ENCODE measurements at regions not wholly inside any gene's neighbourhood (a gene's known extent, or its start where the extent isn't known, plus 50 kb on each side); places are given as distances from the start of the nearest gene placed in this dataset.
"Not testable (repeated sequence)": the region's sequence is repeated elsewhere in the genome, so short reads cannot be mapped to it uniquely, and the experiment has no call there.

DNA sequence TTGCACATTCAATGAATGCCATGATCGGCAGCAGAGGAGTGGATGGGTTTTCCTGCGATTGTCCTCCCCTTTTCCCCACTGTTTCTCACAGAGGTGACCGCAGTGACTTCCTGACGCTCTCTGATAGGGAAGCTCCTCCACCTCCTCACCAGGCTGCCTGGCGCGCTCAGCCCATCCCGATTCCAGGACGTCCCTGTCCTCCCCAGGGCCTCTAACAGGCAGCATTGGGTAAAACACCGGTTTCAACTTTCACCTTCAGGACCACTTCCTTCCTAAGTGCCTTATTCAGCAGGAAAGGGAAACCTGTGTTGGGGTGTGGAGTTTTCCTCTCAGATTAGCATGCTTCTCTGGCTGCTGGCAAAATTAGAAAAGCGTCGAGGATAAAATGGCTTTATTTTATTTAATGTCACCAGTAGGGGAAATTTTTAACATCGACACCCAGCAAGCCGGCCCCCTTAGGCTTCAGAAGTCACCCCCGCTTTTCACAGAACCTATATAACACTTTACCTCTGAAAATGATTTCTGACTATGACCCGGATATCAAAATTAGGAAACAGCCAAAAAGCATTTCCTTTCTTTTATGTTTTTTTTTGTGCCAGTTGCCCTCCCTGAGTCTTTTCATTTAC is 570.4 kb upstream of the GJE1 start:
- peak; percentile 57 for DNase-seq

DNA sequence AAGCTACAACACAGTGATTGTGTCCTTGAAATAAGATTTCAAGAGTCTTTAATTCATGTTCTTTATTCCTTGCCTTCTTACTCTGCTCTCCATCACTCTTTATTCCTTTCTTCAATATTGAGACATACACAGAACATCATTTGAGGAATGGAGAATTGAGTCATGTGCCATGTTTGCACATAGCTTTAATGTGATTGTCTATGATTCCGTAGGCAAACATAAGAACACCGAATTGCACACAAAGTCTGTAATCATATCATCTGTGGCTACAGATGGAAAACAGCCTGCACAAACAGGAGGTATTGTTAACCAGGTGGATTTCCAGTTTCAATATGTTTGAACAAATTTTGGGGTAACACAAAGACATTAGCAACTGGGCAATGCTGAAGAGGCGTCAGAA is 571.6 kb upstream of the GJE1 start:
- DNase-seq: no peak

GRCh38 chr6:141552463-141552862 is 580.3 kb upstream of the GJE1 start:
- no peak for DNase-seq

GRCh38 chr6:141552031-141552430 is 580.7 kb upstream of the GJE1 start:
- no peak for DNase-seq

GRCh38 chr6:141551318-141551717 is 581.4 kb upstream of the GJE1 start:
- no peak for DNase-seq

DNA sequence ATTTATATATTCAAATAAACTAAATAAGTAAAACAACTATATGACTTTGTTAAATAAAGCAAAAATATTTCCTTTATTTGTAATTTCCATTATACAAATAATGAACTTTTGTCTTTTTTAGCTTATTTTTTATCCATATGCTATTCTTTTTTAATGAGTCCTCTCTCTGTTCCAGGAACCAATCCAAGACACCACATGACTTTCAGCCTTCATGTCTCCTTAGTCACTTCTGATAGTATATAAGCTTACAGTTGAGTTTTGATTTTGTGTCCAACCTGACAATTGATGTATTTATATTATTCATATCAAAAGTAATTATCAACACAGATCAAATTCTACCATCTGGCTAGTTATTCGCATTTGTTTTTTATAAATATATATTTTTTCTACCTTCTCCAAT is 582.3 kb upstream of the GJE1 start:
- no peak for DNase-seq

DNA sequence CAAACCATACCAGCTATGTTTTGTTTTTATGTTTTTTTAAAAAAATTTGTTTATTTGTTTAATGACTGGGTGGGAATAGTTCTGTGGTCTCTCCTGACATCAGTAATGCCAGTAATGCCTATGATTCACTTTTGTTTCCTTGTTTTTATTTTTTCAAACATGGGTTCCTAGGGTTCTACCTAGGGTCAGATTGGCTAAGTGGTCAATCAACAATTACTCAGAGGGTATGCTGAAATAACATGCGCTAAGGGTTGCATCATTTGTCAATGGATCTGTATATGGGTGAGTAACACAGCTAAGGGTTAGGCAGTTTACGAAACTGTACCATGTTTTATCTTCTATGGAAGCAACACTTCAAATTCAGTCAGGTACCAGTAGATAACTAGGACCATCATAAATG is 583.8 kb upstream of the GJE1 start:
- no peak for DNase-seq

DNA sequence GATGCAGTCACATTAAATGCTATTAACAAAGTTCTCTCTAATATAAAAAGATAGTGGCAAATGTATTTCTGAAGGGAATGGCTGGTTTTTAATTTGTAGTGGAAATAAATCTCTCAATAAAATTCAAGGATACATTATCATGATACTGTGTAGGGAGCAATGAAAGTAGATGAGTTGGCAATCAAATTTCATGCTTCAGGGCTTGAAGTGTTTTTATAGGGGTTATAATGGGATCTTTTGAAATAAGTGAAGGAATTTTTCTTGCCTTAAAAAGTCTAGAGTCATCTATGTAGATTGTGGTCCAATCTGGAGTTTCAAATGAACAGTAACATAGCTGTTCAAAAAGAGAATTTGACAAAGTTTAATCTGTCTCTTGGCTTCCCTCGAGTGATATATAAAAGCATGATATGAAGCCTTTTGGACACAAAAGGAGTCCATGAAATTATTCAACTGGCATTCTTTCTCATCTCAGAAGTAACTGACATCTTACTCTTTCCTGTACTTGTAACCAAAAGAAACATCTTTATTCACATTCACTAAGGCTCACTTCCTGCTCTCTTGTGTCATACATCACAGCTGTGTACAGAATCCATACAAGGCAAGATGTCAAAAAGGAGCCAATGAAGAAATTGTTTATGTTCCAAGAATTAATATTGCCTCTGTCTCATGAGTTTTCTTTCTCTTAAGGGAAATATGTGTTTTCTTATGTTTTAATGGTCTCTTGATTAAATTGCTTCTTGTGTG is 591.0 kb upstream of the GJE1 start:
- DNase-seq: no peak

GRCh38 chr6:141540207-141540606 is 592.5 kb upstream of the GJE1 start:
- no peak for DNase-seq

DNA sequence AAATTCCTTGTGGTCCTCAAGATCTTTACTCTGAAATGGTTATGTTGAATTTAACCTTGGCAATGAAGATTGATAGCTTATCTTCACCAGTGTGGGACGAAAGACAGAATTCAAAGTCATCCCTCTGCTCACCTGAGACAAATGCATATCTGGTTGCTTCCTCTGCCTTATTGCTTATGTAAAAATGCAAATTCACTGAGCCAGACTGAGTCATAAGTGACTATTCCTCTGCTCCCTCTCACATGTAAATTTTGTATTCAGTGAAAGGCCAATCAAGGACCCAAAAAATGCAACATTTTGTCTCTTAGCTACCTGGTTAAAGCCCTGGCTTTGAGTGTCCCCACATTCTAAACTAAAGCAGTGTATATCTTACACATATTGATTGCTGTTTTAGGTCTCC is 593.1 kb upstream of the GJE1 start:
- DNase-seq: no peak

DNA sequence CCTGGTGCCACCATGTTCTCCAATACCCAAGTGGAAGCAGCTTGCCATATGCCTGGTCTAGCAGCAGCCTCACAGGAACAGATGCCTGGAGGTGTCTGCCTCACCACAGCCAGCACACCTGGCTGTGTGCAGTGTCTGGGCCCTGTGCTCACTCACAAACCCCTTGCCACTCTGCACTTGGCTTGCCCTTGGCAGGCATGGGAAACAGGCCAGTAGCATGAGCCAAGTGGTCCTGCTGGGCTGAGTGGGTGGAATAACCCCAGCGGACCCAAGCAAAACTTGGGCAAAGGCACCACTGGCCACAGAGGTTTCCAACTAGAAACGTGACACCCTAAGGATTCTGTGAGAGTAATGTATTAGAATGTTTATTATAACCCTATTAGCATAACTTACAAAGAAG is 600.5 kb upstream of the GJE1 start:
- DNase-seq: no peak

- DNase-seq: no peak
These were observed 601.7 kb upstream of the GJE1 start for GRCh38 chr6:141531040-141531439.

DNA sequence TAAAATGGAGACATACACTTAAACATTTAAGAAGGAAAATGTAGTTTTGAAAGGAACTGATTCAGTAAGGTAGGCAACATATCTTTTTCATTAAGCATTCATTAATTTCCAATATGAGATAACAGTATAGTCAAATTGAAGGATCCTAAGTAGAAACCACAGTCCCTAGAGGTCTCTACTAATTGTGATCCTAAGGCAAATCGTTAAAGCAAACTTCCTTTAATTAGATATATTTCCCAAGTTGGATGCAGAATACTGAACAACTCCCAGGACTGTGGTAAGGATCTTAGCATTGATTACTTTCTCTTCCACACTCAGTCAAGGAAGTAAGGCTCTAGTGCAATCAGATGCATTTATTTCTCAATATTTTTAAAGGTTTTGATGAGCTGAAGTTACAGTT is 604.1 kb upstream of the GJE1 start:
- no peak for DNase-seq

GRCh38 chr6:141526985-141527384 is 605.7 kb upstream of the GJE1 start:
- DNase-seq: no peak

- no peak for DNase-seq
These were observed 611.3 kb upstream of the GJE1 start for GRCh38 chr6:141521440-141521839.

- DNase-seq: no peak
These were observed 618.9 kb upstream of the GJE1 start for GRCh38 chr6:141513830-141514229.

GRCh38 chr6:141510803-141511202 is 621.9 kb upstream of the GJE1 start:
- DNase-seq: no peak

DNA sequence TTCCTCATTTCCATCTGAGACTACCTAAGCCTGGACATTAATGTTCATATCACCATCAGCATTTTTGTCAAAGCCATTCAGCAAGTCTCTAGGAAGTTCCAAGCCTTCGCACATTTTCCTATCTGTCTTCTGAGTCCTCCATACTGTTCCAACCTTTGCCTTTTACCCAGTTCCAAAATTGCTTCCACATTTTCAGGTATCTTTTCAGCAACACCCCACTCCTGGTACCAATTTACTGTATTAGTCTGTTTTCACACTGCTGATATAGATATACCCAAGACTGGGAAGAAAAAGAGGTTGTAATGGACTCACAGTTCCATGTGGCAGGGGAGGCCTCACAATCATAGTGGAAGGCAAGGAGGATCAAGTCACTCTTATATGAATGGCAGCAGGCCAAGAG is 626.7 kb upstream of the GJE1 start:
- not testable (repeated sequence) for DNase-seq

GRCh38 chr6:141504318-141504717 is 628.4 kb upstream of the GJE1 start:
- DNase-seq: not testable (repeated sequence)

- DNase-seq: no peak
These were observed 631.1 kb upstream of the GJE1 start for GRCh38 chr6:141501616-141502015.

- no peak for DNase-seq
These were observed 633.7 kb upstream of the GJE1 start for GRCh38 chr6:141498977-141499376.

- DNase-seq: no peak
These were observed 640.0 kb upstream of the GJE1 start for GRCh38 chr6:141492521-141493284.

DNA sequence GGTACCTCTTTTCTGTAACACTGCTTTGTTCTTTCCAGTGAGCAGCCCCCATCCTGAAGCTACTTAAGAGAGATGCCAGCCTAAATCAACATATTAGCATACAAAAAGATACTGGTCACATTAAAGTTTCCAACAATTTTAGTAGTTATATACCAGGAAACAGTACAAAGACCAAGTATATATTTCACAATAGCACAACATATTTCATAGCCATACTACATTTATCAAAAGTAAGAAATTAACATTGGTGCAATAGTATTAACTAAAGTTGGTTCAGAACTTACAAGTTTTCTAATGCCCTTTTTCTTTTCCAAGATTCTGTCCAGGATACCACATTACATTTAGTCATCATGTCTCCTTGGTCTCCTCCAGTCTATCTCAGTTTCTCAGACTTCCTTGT is 641.0 kb upstream of the GJE1 start:
- no peak for DNase-seq

DNA sequence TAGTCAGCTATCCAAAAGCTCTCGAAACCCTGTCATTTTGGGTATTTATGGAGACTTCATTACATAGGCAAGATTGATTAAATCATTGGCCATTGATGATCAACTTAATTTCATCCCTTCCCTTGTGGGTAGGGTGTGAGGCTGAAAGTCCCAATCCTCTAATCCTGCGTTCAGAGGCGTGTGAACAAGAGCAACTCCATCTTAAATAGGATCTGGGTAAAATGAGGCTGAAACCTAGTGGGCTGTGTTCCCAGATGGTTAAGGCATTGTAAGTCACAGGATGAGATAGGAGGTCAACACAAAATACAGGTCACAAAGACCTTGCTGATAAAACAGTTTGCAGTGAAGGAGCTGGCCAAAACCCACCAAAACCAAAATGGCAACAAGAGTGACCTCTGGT is 641.7 kb upstream of the GJE1 start:
- DNase-seq: no peak
